ENCODE measurements at regions not wholly inside any gene's neighbourhood (a gene's known extent, or its start where the extent isn't known, plus 50 kb on each side); places are given as distances from the start of the nearest gene placed in this dataset.

- TF ChIP-seq CTCF (IDR thresholded peaks at IDR 0.05): no peak
- no peak for TF ChIP-seq EP300 (IDR thresholded peaks at IDR 0.05)
- TF ChIP-seq POLR2A (IDR thresholded peaks at IDR 0.05): no peak
- no peak for TF ChIP-seq POLR2AphosphoS5 (IDR thresholded peaks at IDR 0.05)
Observed at GRCh38 chr2:120963997-120964705, 228.5 kb downstream of the GLI2 start.

Data from upper lobe of left lung (tissue), 4 donors.